GM12878 (cell line): ENCODE measurements at regions not wholly inside any gene's neighbourhood (a gene's known extent, or its start where the extent isn't known, plus 50 kb on each side); places are given as distances from the start of the nearest gene placed in this dataset.

ENCODE experiments used
- ASH2L ChIP-seq: fragments of 300-600, 200-600 bp; sonication (generic); IDR thresholded peaks from 2 replicates; pipeline ENCODE4 v1.6.1; 2017; ENCODE audit warnings: low read depth, mild to moderate bottlenecking, borderline replicate concordance
- CREB1 ChIP-seq: IDR thresholded peaks from 2 replicates; pipeline ENCODE4 v1.6.1; 2012; ENCODE audit warnings: low read depth, mild to moderate bottlenecking, inconsistent platforms
- CUX1 ChIP-seq: IDR thresholded peaks from 2 replicates; pipeline ENCODE4 v1.6.1; 2012; ENCODE audit warnings: improper control_type of control experiment, low read depth, low read length; ENCODE audit not compliant: insufficient replicate concordance
- EED ChIP-seq: sonication (generic); IDR thresholded peaks from 2 replicates; pipeline ENCODE4 v1.6.1; 2016; ENCODE audit warnings: antibody characterized with exemption, low read depth
- ETV6 ChIP-seq, 2 experiments: fragments of 450-650 bp in 1 of 2; IDR thresholded peaks in 1 of 2; conservative IDR thresholded peaks in 1 of 2; 2 replicates each; pipeline ENCODE4 v1.6.1; 2014; ENCODE audit warnings: antibody characterized with exemption in 1 of 2, borderline replicate concordance in 1 of 2, low read depth in 1 of 2, mild to moderate bottlenecking in 1 of 2, moderate library complexity in 1 of 2
- FOS ChIP-seq: IDR thresholded peaks from 3 replicates; pipeline ENCODE4 v1.6.1; 2011; ENCODE audit warnings: borderline replicate concordance; ENCODE audit not compliant: insufficient read length; ENCODE audit errors: extremely low read depth
- HDAC2 ChIP-seq: fragments of 200-600 bp; sonication (generic); IDR thresholded peaks from 2 replicates; pipeline ENCODE4 v1.6.1; 2017
- HDAC6 ChIP-seq: fragments of 200-600 bp; sonication (generic); IDR thresholded peaks from one replicate; pipeline ENCODE4 v1.8.0; 2017; ENCODE audit warnings: antibody characterized with exemption; ENCODE audit not compliant: unreplicated experiment
- MYB ChIP-seq: fragments of 150-350 bp; IDR thresholded peaks from 2 replicates; pipeline ENCODE4 v1.6.1; 2014; ENCODE audit warnings: mild to moderate bottlenecking, low read depth, low read length, borderline replicate concordance
- RAD21 ChIP-seq: IDR thresholded peaks from 2 replicates; pipeline ENCODE4 v1.6.1; 2011; ENCODE audit warnings: mild to moderate bottlenecking, low read depth, low read length, moderate library complexity; ENCODE audit not compliant: insufficient read depth
- RUNX3 ChIP-seq: IDR thresholded peaks from 2 replicates; pipeline ENCODE4 v1.6.1; 2012; ENCODE audit warnings: low read length, inconsistent platforms
- SMC3 ChIP-seq: IDR thresholded peaks from 2 replicates; pipeline ENCODE4 v1.6.1; 2011; ENCODE audit warnings: low read length, improper control_type of control experiment, borderline replicate concordance
- ZBTB40 ChIP-seq: fragments of 450-650 bp; IDR thresholded peaks from 2 replicates; pipeline ENCODE4 v1.6.1; 2016; ENCODE audit warnings: mild to moderate bottlenecking, moderate library complexity, borderline replicate concordance
- ZNF384 ChIP-seq: IDR thresholded peaks from 2 replicates; pipeline ENCODE4 v1.6.1; 2012; ENCODE audit warnings: low read depth, mild to moderate bottlenecking, low read length, improper control_type of control experiment, borderline replicate concordance
- TF ChIP-seq, protein P1 (sequence below): fragments of 450-650 bp; formaldehyde crosslinking; IDR thresholded peaks from 2 replicates; pipeline ENCODE4 v1.4.0; 2020; ENCODE audit warnings: mild to moderate bottlenecking, moderate library complexity

- TF ChIP-seq CUX1 = no peak
- TF ChIP-seq FOS = no peak
- no peak for TF ChIP-seq HDAC2
- no peak for TF ChIP-seq HDAC6
- TF ChIP-seq MYB = no peak
- no peak for TF ChIP-seq ZNF384
- TF ChIP-seq ZBTB40 = no peak
- TF ChIP-seq SMC3 = peak; percentile 98
- peak; percentile 96 for TF ChIP-seq RAD21
- peak; percentile 17; the same call in 1 of the 2 replicates for TF ChIP-seq RUNX3
- TF ChIP-seq CREB1 = no peak
- TF ChIP-seq, protein P1, sequence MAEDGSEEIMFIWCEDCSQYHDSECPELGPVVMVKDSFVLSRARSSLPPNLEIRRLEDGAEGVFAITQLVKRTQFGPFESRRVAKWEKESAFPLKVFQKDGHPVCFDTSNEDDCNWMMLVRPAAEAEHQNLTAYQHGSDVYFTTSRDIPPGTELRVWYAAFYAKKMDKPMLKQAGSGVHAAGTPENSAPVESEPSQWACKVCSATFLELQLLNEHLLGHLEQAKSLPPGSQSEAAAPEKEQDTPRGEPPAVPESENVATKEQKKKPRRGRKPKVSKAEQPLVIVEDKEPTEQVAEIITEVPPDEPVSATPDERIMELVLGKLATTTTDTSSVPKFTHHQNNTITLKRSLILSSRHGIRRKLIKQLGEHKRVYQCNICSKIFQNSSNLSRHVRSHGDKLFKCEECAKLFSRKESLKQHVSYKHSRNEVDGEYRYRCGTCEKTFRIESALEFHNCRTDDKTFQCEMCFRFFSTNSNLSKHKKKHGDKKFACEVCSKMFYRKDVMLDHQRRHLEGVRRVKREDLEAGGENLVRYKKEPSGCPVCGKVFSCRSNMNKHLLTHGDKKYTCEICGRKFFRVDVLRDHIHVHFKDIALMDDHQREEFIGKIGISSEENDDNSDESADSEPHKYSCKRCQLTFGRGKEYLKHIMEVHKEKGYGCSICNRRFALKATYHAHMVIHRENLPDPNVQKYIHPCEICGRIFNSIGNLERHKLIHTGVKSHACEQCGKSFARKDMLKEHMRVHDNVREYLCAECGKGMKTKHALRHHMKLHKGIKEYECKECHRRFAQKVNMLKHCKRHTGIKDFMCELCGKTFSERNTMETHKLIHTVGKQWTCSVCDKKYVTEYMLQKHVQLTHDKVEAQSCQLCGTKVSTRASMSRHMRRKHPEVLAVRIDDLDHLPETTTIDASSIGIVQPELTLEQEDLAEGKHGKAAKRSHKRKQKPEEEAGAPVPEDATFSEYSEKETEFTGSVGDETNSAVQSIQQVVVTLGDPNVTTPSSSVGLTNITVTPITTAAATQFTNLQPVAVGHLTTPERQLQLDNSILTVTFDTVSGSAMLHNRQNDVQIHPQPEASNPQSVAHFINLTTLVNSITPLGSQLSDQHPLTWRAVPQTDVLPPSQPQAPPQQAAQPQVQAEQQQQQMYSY (CRISPR knock-in tag) = no peak
- no peak for TF ChIP-seq ETV6 (conservative IDR thresholded peaks at IDR 0.05 in 1 of 2, IDR thresholded peaks at IDR 0.05 in 1 of 2; ENCODE audit: borderline replicate concordance in 1 of 2, low read depth in 1 of 2)
- no peak for TF ChIP-seq ASH2L
- no peak for TF ChIP-seq EED
Observed at GRCh38 chr6:41463062-41463930, 82.9 kb upstream of the FOXP4 start (continued).
